ENCODE measurements at regions not wholly inside any gene's neighbourhood (a gene's known extent, or its start where the extent isn't known, plus 50 kb on each side); places are given as distances from the start of the nearest gene placed in this dataset.

DNA sequence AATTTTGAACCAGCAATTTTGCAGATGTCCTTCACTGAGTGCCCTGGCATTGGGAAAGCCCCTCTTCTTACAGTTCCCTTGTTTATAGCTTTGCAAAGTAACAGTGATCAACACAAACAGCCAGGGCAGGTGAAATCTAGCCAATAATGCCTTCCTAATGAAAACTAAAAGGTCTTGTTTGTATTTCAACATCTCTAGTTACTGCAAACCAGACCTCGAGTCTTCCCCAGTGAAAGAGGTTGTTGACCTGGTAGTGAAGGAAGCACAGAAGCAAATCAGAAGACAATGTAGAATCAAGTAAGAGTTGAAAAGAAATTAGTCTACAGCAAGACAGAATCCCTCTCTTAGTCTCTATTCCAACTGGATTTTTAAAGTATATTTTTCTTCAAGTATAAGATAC lies 231.2 kb downstream of the SNX13 start:
- TF ChIP-seq, protein P1, sequence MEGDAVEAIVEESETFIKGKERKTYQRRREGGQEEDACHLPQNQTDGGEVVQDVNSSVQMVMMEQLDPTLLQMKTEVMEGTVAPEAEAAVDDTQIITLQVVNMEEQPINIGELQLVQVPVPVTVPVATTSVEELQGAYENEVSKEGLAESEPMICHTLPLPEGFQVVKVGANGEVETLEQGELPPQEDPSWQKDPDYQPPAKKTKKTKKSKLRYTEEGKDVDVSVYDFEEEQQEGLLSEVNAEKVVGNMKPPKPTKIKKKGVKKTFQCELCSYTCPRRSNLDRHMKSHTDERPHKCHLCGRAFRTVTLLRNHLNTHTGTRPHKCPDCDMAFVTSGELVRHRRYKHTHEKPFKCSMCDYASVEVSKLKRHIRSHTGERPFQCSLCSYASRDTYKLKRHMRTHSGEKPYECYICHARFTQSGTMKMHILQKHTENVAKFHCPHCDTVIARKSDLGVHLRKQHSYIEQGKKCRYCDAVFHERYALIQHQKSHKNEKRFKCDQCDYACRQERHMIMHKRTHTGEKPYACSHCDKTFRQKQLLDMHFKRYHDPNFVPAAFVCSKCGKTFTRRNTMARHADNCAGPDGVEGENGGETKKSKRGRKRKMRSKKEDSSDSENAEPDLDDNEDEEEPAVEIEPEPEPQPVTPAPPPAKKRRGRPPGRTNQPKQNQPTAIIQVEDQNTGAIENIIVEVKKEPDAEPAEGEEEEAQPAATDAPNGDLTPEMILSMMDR (IDR thresholded peaks at IDR 0.05; ENCODE audit: insufficient read depth, low read length, poor library complexity, severe bottlenecking): no peak
- no peak for DNase-seq (ENCODE audit: extremely low read depth, insufficient read length)
- Histone ChIP-seq H3K27me3 (replicated peaks; ENCODE audit: control insufficient read depth, insufficient read depth, low read length) (no peaks in the 10 kb centered on the region), H3K36me3 (ENCODE audit: control insufficient read depth, insufficient read depth, low read length) (no peaks in the 10 kb centered on the region), H3K4me3 (replicated peaks; ENCODE audit: low read depth, low read length) (no peak overlapping the region)

GRCh38 chr7:17709599-17709998 lies 230.7 kb downstream of the SNX13 start:
- TF ChIP-seq, protein P1 (IDR thresholded peaks at IDR 0.05; ENCODE audit: insufficient read depth, low read length, poor library complexity, severe bottlenecking): no peak
- Histone ChIP-seq H3K36me3 (ENCODE audit: control insufficient read depth, insufficient read depth, low read length) (no peaks in the 10 kb centered on the region), H3K27me3 (replicated peaks; ENCODE audit: control insufficient read depth, insufficient read depth, low read length) (no peaks in the 10 kb centered on the region), H3K4me3 (replicated peaks; ENCODE audit: low read depth, low read length) (no peak overlapping the region)
- DNase-seq (ENCODE audit: extremely low read depth, insufficient read length): no peak

DNA sequence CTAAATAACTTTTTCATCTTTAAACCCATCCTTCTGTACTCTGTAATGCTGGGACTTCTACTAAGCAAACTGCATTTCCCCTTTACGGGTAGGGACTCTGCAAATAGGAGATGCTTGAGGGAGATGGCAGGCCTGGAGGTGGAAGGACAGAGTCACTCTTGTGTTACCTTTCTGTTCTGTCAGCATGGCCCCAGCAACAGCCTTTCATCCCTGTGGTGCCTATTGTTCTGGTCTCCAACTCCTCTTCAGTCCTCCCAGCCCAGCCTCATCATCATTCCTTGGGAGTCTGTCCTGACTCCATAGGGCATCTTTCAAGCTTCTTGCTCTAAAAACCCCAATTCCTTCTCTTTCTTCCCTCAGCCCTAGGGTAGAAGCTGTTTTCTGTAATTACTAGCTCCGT lies 230.0 kb downstream of the SNX13 start:
- H3K27me3 ChIP-seq (replicated peaks; ENCODE audit: control insufficient read depth, insufficient read depth, low read length): no peaks in the 10 kb centered on the region
- no peak overlapping the region for H3K4me3 ChIP-seq (replicated peaks; ENCODE audit: low read depth, low read length)
- no peaks in the 10 kb centered on the region for H3K36me3 ChIP-seq (ENCODE audit: control insufficient read depth, insufficient read depth, low read length)

DNA sequence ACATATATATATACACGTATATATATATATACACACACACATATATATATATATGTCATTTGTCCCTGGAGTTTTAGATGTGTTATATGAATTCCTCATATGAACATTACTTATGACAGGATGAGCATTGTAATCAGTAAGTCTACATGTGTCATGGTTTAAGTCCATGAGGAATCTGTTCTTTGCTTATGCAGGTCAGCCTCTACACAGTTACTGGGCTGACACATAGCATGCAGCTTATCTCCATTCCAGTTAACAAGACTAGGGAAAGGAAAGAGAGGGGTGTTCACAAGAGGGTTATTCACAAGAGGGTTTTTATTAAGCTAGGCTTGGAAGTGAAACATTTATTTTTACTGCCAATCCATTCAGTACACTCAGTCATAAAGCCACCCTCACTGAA lies 226.7 kb downstream of the SNX13 start:
- TF ChIP-seq, protein P1 (IDR thresholded peaks at IDR 0.05; ENCODE audit: insufficient read depth, low read length, poor library complexity, severe bottlenecking): no peak
- Histone ChIP-seq H3K27me3 (replicated peaks; ENCODE audit: control insufficient read depth, insufficient read depth, low read length) (no peaks in the 10 kb centered on the region; the same call in 1 of the 2 replicates), H3K4me3 (replicated peaks; ENCODE audit: low read depth, low read length) (no peak overlapping the region), H3K36me3 (ENCODE audit: control insufficient read depth, insufficient read depth, low read length) (no peaks in the 10 kb centered on the region)
- DNase-seq (ENCODE audit: extremely low read depth, insufficient read length): no peak

More for the DNA sequence above, 230.0 kb downstream of the SNX13 start:
- no peak for DNase-seq (ENCODE audit: extremely low read depth, insufficient read length)
- TF ChIP-seq, protein P1 (IDR thresholded peaks at IDR 0.05; ENCODE audit: insufficient read depth, low read length, poor library complexity, severe bottlenecking): no peak

DNA sequence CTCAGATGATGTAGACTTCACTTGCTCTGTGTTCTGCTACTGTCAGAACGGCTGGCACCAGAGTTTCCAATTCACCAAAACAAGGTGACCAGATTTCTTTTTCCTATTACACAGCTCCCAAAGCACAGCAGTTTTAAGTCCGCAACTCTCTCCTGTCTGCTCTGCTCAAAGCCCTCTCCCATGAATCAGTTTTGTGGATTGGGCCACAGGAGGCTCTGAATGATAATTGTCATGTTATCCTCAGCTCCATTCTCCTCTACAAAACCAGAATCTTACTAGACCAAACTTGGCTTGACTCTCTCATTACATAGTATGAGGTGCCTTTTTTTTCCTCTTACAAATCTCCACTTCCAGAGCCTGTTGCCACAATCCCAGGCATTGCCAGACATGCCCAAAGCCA lies 223.5 kb downstream of the SNX13 start:
- Histone ChIP-seq H3K36me3 (ENCODE audit: control insufficient read depth, insufficient read depth, low read length) (no peaks in the 10 kb centered on the region), H3K27me3 (replicated peaks; ENCODE audit: control insufficient read depth, insufficient read depth, low read length) (no peaks in the 10 kb centered on the region; the same call in 1 of the 2 replicates), H3K4me3 (replicated peaks; ENCODE audit: low read depth, low read length) (no peak overlapping the region)
- TF ChIP-seq, protein P1 (IDR thresholded peaks at IDR 0.05; ENCODE audit: insufficient read depth, low read length, poor library complexity, severe bottlenecking): no peak
- DNase-seq (ENCODE audit: extremely low read depth, insufficient read length): no peak

DNA sequence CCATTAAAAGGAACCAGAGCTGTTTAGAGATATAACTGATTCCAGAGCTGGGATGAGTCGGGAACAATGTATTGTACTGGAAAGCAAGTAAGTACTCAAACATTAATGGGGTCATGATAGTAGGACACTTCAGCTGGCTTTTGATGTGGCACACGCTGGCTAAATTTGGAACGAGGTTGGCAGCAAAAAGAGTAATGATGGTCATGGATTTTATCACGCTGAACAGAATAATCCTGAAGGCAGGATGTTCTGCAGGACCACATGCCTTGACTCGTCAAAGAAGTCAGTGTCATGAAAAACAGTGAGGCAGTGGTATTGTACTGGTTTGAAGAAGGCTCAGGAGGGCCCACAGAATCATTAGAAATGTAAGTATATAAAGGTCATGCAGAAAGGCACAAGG lies 220.3 kb downstream of the SNX13 start:
- TF ChIP-seq, protein P1 (IDR thresholded peaks at IDR 0.05; ENCODE audit: insufficient read depth, low read length, poor library complexity, severe bottlenecking): no peak
- Histone ChIP-seq H3K27me3 (replicated peaks; ENCODE audit: control insufficient read depth, insufficient read depth, low read length) (no peaks in the 10 kb centered on the region; the same call in 1 of the 2 replicates), H3K36me3 (ENCODE audit: control insufficient read depth, insufficient read depth, low read length) (no peaks in the 10 kb centered on the region), H3K4me3 (replicated peaks; ENCODE audit: low read depth, low read length) (no peak overlapping the region)
- DNase-seq (ENCODE audit: extremely low read depth, insufficient read length): no peak

Data from GM06990 (cell line).